IPS DF 19.7 (cell line): ENCODE measurements at regions not wholly inside any gene's neighbourhood (a gene's known extent, or its start where the extent isn't known, plus 50 kb on each side); places are given as distances from the start of the nearest gene placed in this dataset.
"Not testable (repeated sequence)": the region's sequence is repeated elsewhere in the genome, so short reads cannot be mapped to it uniquely, and the experiment has no call there.

Experiments
- DNase-seq: peaks from one replicate; pipeline ENCODE4 v3.0.0-alpha.2; 2013; ENCODE audit warnings: low read depth, low spot score

DNA sequence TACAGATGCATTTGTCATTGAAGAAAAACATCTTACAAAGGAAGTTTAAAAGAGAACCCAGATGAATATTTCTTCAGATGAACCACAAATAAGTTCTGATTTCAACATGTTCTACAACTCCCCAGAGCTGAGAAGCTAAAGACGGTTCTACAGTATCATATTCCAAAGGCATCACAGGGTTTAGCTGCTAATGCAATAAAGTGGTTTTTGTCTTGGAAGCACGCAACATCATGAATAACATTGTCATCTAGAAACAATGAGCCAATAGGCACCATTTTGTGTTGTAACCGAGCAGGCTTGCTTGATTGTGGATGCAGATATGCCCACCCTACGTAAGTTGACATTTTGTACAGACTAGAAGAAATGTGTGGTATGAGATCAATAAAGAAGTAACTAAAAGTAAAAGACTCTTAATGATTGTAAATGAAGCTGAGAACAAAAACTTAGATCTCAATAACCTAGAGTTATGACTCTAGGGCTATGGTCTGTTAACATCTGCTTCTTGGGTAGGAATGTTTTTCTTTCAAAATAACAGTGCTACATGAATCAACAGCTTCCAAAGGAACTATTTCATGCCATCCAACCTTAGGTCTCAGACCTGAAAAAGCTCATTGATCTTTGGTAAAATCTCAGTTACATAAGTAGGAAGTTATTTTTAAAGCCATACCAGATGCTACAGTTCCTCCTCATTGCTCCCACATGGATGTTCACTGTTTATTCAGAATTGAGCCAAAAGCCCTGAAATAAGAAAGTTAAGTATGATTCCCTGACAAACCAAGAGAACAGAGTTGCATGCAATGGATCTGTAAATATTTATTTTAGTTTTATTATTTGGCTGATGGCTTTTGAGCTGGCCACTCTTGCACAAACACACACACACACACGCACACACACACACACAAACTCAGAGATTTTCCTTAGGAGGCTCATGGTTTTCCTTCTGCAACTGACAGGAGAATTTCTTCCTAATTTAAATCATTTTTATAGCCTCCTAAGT, 118.7 kb upstream of the SLCO6A1 start:
- no peak for DNase-seq

DNA sequence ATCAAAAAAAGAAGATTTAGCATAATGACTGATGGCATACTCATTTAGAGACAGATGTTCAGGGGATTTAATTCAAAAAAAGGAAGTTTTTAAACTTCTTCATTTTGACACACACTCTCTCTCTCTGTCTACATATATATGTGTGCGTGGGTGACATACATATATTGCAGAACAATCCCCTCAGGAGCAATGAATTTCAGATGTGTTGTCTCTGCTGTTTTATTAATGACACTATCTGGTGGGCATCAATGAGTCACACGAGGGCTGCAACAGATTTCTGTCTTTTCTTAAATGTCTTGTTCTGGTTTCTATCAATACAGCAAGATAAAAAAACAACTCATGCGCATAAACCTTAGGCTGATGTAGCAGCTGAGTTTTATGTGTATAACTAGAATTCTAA, 123.5 kb upstream of the SLCO6A1 start:
- DNase-seq, result no peak

DNA sequence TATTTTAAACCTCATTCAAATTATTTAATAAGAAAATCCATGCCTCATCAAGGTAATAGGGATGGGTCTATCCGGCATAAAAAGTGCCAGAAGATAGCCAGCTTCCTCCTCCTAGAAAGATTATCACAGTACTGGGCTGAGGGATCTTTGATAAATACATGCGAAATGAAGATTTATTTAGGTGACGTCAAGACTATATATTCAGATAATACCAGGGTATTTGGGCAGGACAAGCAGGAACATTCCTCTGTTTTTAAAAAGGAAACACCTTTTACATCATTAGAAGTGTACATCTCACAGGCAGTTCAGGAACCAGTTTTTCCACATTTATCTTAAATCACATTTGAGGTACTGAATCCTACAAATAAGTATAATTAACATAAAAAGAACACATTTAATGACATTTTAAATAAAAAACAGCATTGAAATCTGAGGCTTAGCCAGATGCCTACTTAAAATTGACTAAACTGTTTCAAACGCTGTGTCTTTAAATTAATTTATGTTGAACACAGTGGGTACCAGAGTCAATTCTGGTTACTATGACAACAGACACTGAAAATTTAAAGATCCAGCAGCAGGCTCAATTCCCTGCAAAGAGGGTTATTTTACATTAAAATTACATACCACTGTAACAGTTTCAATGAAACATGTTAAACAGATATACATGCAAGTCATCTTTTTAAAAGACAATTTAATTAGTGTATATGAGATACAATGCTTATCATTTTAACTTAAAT, 124.7 kb upstream of the SLCO6A1 start:
- no peak for DNase-seq

DNA sequence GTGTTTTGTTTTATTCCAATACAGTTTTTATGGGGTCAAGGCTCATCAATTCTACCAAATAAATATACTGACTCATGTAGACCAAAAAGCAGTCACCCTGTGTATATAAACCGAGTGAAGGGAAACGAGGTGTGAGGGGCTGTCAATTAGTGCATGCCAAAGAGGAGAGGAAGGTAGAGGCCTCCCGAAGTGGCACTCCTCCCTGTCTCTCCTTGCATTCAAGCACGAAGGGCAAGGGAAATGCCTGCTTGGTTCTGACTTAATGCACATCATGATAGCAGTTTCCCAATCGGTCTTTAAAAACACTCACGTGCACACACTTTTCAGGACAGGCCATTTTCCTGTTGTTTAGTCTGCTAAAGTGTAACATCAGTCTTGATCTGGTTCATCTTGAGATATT, 125.6 kb upstream of the SLCO6A1 start:
- DNase-seq, result no peak

DNA sequence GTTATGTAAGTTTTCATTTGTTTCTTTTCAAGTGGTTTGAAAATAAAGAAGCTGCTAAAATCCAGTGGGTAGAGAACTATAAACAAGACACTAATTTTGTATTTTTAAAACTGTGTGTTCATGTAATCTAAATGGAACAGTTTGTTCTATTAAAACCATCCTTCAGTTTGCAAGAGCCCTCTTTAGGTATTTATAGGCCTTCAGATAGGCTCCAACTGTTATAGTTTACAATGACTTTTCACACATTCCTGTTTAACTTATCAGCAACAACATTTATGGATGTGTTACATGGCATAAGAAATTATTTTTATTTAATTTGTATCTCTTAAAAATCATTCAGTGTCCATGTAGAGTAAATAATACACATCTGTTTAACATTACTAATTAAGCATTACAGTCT, 126.7 kb upstream of the SLCO6A1 start:
- DNase-seq, result no peak

DNA sequence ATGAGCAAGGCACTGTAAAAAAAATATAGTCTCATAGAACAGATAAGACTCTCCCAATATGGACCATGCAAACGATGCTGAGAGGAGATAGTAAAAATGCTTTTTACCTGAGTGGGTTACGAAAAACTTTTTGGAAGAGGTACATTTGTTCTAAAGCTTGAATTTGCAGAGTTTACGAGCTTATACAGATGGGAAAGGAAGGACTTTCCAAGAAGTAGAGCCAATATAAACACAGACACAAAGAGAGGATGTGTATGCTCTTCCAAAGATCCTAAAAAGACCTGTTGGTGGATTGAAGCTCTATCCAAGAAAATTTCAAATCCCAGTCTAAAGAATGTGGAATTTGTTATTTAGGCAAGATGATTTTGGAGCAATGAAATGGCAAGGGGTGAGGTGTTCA, 127.1 kb upstream of the SLCO6A1 start:
- DNase-seq, result no peak

DNA sequence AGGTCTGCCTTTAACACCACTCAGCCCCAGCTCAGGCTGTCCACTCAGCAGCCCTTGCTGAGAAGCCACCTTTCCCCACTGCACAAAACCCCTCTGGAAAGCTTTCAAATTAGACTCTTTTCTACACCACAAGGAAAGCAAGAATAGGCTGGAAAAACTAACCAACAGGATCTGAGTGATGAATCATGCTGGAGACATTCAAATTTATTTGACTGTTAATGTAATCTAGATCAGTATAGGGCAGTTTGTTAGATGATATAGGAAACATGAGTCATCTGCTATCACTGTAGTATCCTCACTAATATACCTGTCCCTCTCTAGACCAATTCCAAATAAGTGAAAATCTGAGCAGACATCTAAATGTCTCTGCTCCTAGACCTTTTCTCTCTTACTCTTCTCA, 127.8 kb upstream of the PAM start:
- DNase-seq, result no peak

DNA sequence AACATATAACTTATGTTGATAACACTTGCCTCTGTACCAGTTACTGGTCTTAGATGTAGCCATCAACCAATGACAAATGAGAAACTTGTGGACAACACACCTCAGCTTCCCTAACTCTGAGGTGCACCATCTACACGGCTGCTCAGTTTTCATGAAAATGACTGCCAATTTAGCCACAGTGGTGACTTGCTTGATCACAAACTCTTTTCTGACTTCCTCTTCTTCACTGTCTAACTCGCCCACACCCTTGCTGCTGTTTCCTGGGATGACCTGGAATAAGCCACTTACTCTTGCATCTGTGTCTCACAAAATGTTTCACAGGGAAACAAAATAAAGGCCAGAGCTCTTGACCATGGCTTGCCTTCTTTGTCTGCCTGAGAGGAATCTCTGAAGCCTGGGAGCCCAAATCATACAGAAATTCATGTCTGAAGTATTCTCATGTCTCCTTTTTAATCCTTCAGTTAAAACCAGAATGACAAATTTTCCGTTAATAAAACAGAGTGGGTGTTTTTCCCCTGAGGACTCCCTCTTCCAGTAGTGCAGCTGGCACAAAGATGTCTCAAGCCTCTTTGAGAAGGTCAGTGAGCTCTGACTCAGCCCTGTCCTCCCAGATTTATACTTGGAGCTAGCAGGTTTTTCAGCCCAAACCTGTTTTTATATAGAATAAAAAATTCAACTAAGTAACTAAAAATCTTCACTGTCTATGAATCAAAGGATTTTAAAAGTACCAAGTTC, 126.5 kb upstream of the PAM start:
- DNase-seq, result no peak

DNA sequence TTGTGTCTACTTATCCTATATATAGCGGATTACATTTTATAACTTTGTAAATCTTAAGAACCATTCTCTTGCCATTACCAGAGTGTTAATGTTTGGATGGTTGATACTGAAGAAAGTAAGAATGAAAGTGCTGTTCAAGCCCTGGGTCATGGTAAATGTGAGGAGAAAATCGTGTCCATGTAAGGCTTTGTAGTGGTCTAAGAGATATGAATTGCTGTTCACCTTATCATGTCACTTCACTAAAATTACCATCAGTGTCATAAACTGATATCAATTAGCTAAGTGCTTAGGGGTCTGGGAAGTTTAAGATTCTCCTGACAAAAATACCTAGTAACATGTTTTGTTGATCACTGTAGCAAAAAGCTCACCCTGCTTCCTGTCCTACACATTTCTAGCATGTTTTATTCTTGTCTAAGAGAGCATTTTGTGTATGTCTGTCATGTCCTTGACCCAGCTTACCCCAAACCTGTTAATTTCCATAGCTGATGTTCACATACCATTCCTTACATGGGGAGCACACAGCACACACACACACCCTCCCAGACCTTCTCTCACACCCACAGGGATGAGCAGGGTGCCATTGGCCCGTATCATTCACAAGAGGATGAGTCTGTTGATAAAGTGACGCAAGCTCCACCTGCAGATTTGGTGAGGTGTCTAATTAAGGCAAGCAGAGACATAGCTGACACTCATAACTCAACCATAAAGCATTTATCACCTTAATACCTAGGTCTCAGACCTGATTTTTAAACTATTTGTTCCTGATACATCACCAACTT, 125.1 kb upstream of the PAM start:
- DNase-seq, result no peak

DNA sequence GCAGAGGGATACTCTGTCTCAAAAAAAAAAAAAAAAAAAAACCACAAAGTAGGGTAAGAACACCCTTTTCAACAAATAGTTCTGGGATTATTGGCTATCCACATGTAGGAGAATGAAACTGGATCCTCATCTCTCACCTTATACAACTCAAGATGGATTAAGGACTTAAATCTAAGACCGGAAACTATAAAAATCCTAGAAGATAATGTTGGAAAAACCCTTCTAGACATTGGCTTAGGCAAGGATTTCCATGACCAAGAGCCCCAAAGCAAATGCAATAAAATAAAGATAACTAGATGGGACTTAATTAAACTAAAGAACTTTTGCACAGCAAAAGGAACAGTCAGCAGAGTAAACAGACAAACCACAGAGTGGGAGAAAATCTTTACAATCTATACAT, 119.7 kb upstream of the PAM start:
- not testable (repeated sequence) for DNase-seq

DNA sequence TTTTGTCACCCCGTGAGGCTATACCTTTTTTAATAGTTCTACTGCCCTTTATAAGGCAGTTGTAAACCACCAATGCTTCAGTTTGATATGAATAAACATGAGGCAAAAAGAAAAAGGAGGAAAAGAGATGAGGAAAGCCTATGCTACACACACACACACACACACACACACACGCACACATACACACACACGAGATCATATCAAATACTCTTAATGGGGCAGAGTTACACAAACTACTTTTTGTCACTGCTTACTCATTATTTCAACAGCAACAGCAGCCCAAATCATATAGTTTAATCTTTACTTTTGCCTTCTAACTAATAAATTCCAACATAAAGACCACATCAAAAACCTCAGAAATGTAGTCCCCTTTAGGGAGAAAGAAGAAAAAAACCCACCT, 116.8 kb upstream of the PAM start:
- DNase-seq, result no peak

DNA sequence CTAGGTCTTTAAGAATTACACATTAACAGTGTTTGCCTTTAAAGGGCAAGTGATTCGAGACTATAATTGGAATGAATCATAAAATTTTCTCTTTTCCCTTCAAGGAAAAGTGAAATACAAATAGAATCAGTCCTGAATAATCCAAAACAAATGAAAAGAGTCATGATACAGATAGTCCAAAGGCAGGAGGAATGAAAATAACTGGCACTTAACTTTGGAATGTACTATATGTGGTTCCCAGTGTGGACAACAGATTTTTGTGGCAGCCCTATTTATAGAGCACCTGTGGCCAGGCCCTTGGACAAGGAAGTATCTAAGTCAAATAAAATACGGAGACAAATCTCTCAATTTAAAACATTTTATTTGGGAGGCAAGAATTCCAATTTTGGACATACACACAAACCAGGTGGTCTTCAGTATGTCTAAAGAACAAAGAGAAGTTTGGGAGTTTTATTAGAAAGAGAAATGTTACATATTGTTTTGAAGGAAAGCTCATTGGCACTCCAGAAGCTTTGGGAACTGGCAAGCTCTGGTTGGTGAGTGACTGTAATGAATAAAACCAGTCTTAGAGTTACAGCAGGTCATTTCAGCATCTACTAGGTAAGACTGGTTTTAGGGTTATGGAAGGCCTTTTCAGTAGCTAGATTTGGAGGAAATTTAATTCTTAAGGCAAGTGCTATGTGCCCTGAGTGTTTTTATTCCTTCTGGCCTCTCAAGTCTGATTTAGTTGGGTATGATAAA, 116.0 kb upstream of the PAM start:
- no peak for DNase-seq

DNA sequence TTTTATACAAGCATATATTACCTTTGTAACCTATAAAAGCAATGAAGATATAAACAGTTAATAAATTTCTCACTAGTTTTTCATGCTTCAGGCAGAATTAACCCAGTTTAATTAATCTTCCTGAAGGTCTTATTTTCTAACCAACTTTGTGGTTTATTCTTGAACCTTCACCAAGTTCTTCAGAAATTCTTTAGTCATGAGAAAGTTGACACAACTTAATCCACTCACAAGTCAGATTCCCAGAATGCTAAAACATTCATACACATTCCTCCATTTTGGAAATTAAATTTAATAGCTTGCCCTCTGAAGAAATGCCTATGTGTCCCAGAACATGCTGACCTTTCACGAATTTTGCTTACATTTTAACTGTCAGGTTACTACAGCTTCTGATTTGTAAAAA, 105.4 kb upstream of the PAM start:
- no peak for DNase-seq

DNA sequence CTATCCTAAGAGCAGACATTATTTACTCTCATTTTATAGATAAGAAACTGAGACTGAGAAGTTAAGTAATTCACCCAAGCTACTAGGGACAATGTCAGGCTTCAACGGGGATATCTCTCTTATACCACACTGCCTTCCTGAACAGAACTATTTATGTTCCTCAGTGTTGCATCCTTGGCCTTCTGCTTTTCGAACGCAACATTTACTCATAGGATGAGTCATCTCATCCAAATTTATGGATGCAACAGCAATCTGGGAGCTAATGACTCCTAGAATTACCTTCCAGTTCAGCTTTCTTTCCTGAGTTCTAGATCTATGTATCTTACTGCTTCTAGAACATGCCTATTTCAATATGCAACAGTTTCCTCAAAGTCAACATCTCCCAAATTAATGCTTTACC, 103.6 kb upstream of the PAM start:
- DNase-seq, result no peak

DNA sequence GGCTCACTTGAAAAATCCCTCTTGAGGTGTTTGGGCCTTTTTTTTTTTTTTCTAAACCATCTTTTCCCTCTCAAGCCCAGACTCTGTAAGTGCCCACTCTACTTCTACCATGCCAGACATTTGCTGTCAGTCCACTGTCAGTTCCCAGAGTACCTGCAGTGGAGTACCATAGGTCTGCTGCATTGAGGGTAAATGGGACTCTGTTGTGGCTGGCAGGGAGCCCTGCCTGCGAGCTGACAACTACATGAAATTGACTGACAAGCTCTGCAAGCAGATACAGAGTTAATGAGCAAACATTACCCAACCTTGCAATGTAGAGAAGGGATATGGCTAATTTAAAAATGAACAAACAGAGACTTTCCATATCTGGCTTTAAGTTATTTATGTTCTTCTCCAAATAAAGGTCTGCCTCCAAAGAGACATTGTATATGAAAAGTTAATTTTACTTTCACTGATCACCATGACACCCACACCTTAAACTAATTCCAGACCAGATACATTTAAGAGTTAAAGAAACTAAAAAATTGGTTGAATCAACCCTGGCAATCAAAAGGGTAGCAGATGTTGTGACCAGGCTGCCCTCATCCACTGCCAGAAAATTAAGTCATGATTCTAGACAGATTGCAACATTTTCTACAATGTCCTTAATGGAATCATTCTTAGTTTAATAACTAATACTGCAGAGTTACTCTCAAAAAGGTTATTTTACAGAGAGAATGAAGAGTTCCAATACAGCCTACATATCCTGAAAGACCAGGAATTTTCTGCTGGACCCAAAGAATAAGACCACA, 100.4 kb upstream of the PAM start:
- DNase-seq, result no peak

DNA sequence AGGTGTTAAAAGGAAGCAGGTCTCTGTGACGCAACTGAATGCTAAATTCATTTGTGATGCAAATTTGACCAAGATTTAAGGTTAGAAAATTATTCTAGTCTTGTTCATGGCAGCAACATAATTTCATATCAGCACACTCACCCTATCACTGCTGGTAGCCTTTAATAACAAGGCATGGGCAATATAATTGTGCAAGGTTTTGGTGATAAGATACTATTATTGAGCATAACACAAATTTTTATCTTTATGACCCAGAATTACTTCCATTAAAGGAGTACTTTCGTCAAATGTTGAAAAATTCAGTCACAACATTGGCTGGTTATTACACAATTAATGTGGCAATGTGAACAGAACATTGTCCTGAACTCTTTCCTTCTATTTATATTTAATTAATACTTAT, 96.0 kb upstream of the PAM start:
- DNase-seq, result no peak

DNA sequence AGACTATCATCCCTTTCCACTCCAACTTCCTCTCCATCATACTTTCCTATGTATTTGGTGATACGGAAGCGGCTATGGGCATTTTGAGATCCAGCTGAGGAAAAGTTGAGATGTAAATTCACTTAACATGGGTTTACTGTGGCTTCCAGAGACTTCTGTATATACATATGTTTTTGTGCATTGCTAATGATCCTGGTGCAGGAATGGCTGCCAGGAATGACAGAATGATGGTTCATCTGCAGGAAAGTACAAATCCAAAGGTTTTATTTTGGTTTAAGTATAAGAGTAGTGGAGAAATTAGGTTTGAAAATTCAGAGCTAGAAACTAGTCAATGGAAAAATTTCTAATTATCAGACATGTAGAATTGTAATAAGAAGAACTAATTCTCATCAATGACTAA, 95.0 kb upstream of the PAM start:
- DNase-seq, result no peak

DNA sequence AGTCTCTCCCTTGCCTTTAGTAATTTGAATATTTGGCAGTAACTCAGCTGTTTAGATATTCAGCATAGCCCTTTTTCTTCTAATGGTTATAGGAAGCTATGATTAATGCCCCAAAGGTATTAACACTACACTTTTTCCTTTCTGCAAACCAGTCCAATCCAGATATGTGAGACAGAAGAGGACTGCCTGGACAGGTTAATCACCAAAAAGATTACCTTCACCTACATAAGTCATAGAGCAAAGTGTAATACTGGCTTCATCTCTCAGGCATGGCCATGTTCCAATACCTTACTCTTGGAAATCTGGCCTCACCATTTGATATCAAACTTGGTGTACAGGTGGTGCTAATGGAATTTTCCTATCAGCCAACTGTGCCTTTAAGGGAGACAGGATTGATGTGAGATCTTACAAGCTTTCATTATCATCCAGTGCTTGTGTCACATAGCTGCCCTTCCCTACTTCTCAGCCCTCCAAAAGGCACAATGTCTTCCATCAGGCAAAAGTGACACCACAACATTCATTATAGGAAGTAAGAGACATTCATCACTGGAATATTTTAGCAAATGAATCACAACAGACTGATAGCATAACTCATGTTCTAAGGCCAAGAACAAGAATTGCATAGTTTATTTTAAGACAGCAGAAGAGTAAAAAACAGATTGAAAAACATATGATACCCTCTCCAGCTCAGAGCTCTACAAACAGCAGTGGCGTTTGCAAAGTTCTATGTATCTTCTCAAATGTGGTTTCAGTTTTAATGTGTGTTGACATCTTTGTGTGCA, 91.2 kb upstream of the PAM start:
- DNase-seq, result no peak
